ENCODE measurements at regions not wholly inside any gene's neighbourhood (a gene's known extent, or its start where the extent isn't known, plus 50 kb on each side); places are given as distances from the start of the nearest gene placed in this dataset.

DNA sequence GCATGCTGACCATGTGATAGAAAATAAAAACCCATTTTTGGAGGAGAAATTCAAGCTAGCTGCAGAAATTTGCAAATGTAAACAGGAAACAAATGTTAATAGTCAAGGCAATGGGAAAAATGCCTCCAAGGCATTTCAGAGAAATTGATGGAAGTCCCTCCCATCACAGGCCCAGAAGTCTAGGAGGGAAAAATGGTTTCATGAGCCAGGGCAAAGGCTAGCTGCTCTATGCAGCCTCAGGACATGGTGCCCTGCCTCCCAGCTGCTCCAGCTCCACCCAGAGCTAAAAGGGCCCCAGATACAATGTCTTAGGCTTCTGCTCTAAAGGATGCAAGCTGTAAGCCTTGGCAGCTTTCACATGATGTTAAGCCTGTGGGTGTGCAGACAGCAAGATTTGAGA is 1419.4 kb upstream of the CELF4 start (continued):
- TF ChIP-seq, protein P1, sequence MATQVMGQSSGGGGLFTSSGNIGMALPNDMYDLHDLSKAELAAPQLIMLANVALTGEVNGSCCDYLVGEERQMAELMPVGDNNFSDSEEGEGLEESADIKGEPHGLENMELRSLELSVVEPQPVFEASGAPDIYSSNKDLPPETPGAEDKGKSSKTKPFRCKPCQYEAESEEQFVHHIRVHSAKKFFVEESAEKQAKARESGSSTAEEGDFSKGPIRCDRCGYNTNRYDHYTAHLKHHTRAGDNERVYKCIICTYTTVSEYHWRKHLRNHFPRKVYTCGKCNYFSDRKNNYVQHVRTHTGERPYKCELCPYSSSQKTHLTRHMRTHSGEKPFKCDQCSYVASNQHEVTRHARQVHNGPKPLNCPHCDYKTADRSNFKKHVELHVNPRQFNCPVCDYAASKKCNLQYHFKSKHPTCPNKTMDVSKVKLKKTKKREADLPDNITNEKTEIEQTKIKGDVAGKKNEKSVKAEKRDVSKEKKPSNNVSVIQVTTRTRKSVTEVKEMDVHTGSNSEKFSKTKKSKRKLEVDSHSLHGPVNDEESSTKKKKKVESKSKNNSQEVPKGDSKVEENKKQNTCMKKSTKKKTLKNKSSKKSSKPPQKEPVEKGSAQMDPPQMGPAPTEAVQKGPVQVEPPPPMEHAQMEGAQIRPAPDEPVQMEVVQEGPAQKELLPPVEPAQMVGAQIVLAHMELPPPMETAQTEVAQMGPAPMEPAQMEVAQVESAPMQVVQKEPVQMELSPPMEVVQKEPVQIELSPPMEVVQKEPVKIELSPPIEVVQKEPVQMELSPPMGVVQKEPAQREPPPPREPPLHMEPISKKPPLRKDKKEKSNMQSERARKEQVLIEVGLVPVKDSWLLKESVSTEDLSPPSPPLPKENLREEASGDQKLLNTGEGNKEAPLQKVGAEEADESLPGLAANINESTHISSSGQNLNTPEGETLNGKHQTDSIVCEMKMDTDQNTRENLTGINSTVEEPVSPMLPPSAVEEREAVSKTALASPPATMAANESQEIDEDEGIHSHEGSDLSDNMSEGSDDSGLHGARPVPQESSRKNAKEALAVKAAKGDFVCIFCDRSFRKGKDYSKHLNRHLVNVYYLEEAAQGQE (IDR thresholded peaks at IDR 0.05; ENCODE audit: unreplicated experiment): no peak
- TF ChIP-seq POLR2AphosphoS5 (IDR thresholded peaks at IDR 0.05; ENCODE audit: low read depth) (no peak), EZH2 (IDR thresholded peaks at IDR 0.05; ENCODE audit: low read depth, unreplicated experiment) (no peak), ZNF114 (CRISPR knock-in tag; IDR thresholded peaks at IDR 0.05) (no peak), CREB1 (CRISPR knock-in tag; IDR thresholded peaks at IDR 0.05; ENCODE audit: low read depth) (no peak), JUNB (IDR thresholded peaks at IDR 0.05; ENCODE audit: unreplicated experiment) (no peak), STAT1 (IDR thresholded peaks at IDR 0.05; ENCODE audit: unreplicated experiment) (no peak), NANOG (IDR thresholded peaks at IDR 0.05; ENCODE audit: borderline replicate concordance) (no peak), ZNF331 (CRISPR knock-in tag; IDR thresholded peaks at IDR 0.05; ENCODE audit: low read depth) (no peak), EZH2phosphoT487 (IDR thresholded peaks at IDR 0.05; ENCODE audit: unreplicated experiment) (no peak)
- TF ChIP-seq, protein P2, sequence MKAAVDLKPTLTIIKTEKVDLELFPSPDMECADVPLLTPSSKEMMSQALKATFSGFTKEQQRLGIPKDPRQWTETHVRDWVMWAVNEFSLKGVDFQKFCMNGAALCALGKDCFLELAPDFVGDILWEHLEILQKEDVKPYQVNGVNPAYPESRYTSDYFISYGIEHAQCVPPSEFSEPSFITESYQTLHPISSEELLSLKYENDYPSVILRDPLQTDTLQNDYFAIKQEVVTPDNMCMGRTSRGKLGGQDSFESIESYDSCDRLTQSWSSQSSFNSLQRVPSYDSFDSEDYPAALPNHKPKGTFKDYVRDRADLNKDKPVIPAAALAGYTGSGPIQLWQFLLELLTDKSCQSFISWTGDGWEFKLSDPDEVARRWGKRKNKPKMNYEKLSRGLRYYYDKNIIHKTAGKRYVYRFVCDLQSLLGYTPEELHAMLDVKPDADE (IDR thresholded peaks at IDR 0.05): no peak
- TF ChIP-seq, protein P3, sequence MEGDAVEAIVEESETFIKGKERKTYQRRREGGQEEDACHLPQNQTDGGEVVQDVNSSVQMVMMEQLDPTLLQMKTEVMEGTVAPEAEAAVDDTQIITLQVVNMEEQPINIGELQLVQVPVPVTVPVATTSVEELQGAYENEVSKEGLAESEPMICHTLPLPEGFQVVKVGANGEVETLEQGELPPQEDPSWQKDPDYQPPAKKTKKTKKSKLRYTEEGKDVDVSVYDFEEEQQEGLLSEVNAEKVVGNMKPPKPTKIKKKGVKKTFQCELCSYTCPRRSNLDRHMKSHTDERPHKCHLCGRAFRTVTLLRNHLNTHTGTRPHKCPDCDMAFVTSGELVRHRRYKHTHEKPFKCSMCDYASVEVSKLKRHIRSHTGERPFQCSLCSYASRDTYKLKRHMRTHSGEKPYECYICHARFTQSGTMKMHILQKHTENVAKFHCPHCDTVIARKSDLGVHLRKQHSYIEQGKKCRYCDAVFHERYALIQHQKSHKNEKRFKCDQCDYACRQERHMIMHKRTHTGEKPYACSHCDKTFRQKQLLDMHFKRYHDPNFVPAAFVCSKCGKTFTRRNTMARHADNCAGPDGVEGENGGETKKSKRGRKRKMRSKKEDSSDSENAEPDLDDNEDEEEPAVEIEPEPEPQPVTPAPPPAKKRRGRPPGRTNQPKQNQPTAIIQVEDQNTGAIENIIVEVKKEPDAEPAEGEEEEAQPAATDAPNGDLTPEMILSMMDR (conservative IDR thresholded peaks at IDR 0.05; ENCODE audit: low read depth in 2 of 2): no peak

DNA sequence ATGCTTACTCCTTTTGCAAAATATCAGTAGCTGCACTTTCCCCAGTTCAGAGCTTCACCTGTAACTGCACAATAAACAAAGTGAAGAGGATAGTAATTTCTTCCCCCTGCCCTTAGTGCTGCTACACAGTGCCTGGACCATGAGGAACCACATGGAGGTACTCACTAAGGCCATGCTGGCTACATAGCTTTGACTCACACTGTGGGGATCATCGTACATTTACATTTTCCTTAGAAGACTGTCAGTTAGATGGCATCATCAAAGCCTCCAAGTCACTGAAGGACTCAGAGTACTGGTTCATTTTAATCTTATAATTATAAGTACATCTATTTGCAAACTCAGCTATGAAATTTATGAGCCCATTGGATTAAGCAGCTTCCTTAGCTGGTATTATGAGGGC is 1416.5 kb upstream of the CELF4 start:
- no peak overlapping the region for H3K4me3 ChIP-seq
- peaks cover 15% of the 10 kb centered on the region for H3K9me3 Mint-ChIP-seq
- H3K27ac Mint-ChIP-seq: no peak overlapping the region
- ATAC-seq (no peak), DNase-seq (ENCODE audit: low spot score) (no peak)
- H3K9me2 ChIP-seq (ENCODE audit: insufficient read depth): 0 out of 2 replicates have a peak, but pooled peaks cover 10% of the 10 kb centered on the region
- no peaks in the 10 kb centered on the region for H3K79me2 ChIP-seq (replicated peaks; ENCODE audit: insufficient read depth)
- no peaks in the 10 kb centered on the region for H3K4me1 Mint-ChIP-seq
- no peak overlapping the region for H3K4me2 ChIP-seq
- no peak overlapping the region for H3K27ac ChIP-seq (ENCODE audit: low read depth)
- H3K4me1 ChIP-seq (ENCODE audit: insufficient read depth): no peaks in the 10 kb centered on the region
- no peaks in the 10 kb centered on the region for H3K36me3 ChIP-seq (ENCODE audit: insufficient read depth)
- no peak overlapping the region for H2AFZ ChIP-seq
- no peaks in the 10 kb centered on the region for H3K27me3 Mint-ChIP-seq (ENCODE audit: insufficient read depth, low read depth, poor library complexity)
- H3K4me3 Mint-ChIP-seq: no peak overlapping the region
- peaks cover 14% of the 10 kb centered on the region for H3K36me3 Mint-ChIP-seq (ENCODE audit: low read depth)
- no peak for TF ChIP-seq NANOG (IDR thresholded peaks at IDR 0.05; ENCODE audit: borderline replicate concordance)
- TF ChIP-seq, protein P1 (IDR thresholded peaks at IDR 0.05; ENCODE audit: unreplicated experiment): no peak
- H4K20me1 ChIP-seq (replicated peaks; ENCODE audit: insufficient read depth): no peaks in the 10 kb centered on the region
- H3K27me3 ChIP-seq (ENCODE audit: insufficient read depth): no peaks in the 10 kb centered on the region
- H3F3A ChIP-seq (replicated peaks; ENCODE audit: low read depth): no peaks in the 10 kb centered on the region

Data from GM23338 (cell line).